Vagina (tissue), 2 donors: ENCODE measurements at regions not wholly inside any gene's neighbourhood (a gene's known extent, or its start where the extent isn't known, plus 50 kb on each side); places are given as distances from the start of the nearest gene placed in this dataset.

Source experiments
- CTCF ChIP-seq, 3 experiments: fragments of 450-650 bp in 2 of 3; fragments of 200-600 bp in 1 of 3; sonication (generic) in 1 of 3; IDR thresholded peaks; one replicate each; pipeline ENCODE4 v1.5.1; 2017 to 2019; ENCODE audit warnings: antibody characterized with exemption in 3 of 3, mild to moderate bottlenecking in 2 of 3, moderate library complexity in 2 of 3
- POLR2A ChIP-seq, 2 donors: fragments of 450-650 bp; IDR thresholded peaks; one replicate each; pipeline ENCODE4 v1.6.1; 2017; ENCODE audit warnings: antibody characterized with exemption in 2 of 2, mild to moderate bottlenecking in 2 of 2, moderate library complexity in 2 of 2

- TF ChIP-seq CTCF (IDR thresholded peaks at IDR 0.05) = no peak
- no peak for TF ChIP-seq POLR2A (IDR thresholded peaks at IDR 0.05)
Observed at GRCh38 chr18:21928925-21929324, 188.3 kb downstream of the MIB1 start.
